ENCODE measurements at regions not wholly inside any gene's neighbourhood (a gene's known extent, or its start where the extent isn't known, plus 50 kb on each side); places are given as distances from the start of the nearest gene placed in this dataset.

- TF ChIP-seq EZH2 (IDR thresholded peaks at IDR 0.05; ENCODE audit: insufficient read depth, poor library complexity, severe bottlenecking) (no peak), EZH2phosphoT487 (IDR thresholded peaks at IDR 0.05; ENCODE audit: insufficient read depth, low read depth) (no peak)
These were observed 65.8 kb downstream of the BOD1L2 start for GRCh38 chr18:57212678-57213077.

Data from GM23248 (cell line).